Muscle layer of colon (tissue), 2 donors: ENCODE measurements at regions not wholly inside any gene's neighbourhood (a gene's known extent, or its start where the extent isn't known, plus 50 kb on each side); places are given as distances from the start of the nearest gene placed in this dataset.

Experiments
- H3K27ac ChIP-seq: one replicate; pipeline ENCODE4 v1.7.0; 2013; ENCODE audit warnings: low read depth, mild to moderate bottlenecking, low read length, moderate library complexity
- H3K27me3 ChIP-seq, 2 donors: one replicate each; pipeline ENCODE4 v1.7.0; 2013; ENCODE audit warnings: low read length in 2 of 2, mild to moderate bottlenecking in 2 of 2; ENCODE audit not compliant: insufficient read depth in 2 of 2, control insufficient read depth in 1 of 2
- H3K36me3 ChIP-seq: one replicate; pipeline ENCODE4 v1.7.0; 2013; ENCODE audit warnings: mild to moderate bottlenecking, low read length; ENCODE audit not compliant: insufficient read depth
- H3K4me1 ChIP-seq: one replicate; pipeline ENCODE4 v1.7.0; 2013; ENCODE audit warnings: mild to moderate bottlenecking, low read length; ENCODE audit not compliant: insufficient read depth
- H3K4me3 ChIP-seq, 2 donors: one replicate each; pipeline ENCODE4 v1.7.0; 2013; ENCODE audit warnings: low read length in 2 of 2, low read depth in 1 of 2, mild to moderate bottlenecking in 1 of 2, moderate library complexity in 1 of 2
- H3K9ac ChIP-seq: one replicate; pipeline ENCODE4 v1.7.0; 2013; ENCODE audit warnings: low read length
- H3K9me3 ChIP-seq: one replicate; pipeline ENCODE4 v1.7.0; 2013; ENCODE audit warnings: mild to moderate bottlenecking, low read length
- donor health status: abdominal sarcoma.
- donor health status: Adenocarcinoma of cecum.

- no peaks in the 10 kb centered on the region for H3K4me1 ChIP-seq
- H3K9ac ChIP-seq, result no peak overlapping the region
- H3K27me3 ChIP-seq, result no peaks in the 10 kb centered on the region
- no peaks in the 10 kb centered on the region for H3K36me3 ChIP-seq
- no peak overlapping the region for H3K4me3 ChIP-seq
- no peak overlapping the region for H3K27ac ChIP-seq
- H3K9me3 ChIP-seq, result no peaks in the 10 kb centered on the region
These were observed 79.2 kb upstream of the ETS2 start for GRCh38 chr21:38726482-38726881.

GRCh38 chr21:38729291-38729690 is 76.4 kb upstream of the ETS2 start:
- Histone ChIP-seq H3K4me3 (no peak overlapping the region), H3K27me3 (no peaks in the 10 kb centered on the region), H3K27ac (no peak overlapping the region), H3K36me3 (no peaks in the 10 kb centered on the region), H3K9me3 (no peaks in the 10 kb centered on the region), H3K4me1 (no peaks in the 10 kb centered on the region), H3K9ac (no peak overlapping the region)

- Histone ChIP-seq H3K27me3 (no peaks in the 10 kb centered on the region), H3K4me3 (no peak overlapping the region), H3K36me3 (no peaks in the 10 kb centered on the region), H3K27ac (no peak overlapping the region), H3K9ac (no peak overlapping the region), H3K4me1 (no peaks in the 10 kb centered on the region), H3K9me3 (no peaks in the 10 kb centered on the region)
These were observed 75.9 kb upstream of the ETS2 start for GRCh38 chr21:38729754-38730379.

GRCh38 chr21:38733972-38734546 is 71.7 kb upstream of the ETS2 start:
- peak overlapping the region; percentile 29 for H3K27ac ChIP-seq
- no peaks in the 10 kb centered on the region for H3K27me3 ChIP-seq
- no peaks in the 10 kb centered on the region for H3K36me3 ChIP-seq
- H3K4me1 ChIP-seq, result no peaks in the 10 kb centered on the region
- peak overlapping the region in 1 of 2 donors; percentile 36 for H3K4me3 ChIP-seq
- no peak overlapping the region for H3K9ac ChIP-seq
- H3K9me3 ChIP-seq, result no peaks in the 10 kb centered on the region

GRCh38 chr21:38734646-38735365 is 70.9 kb upstream of the ETS2 start:
- Histone ChIP-seq H3K9me3 (no peaks in the 10 kb centered on the region), H3K9ac (no peak overlapping the region), H3K4me1 (no peaks in the 10 kb centered on the region), H3K27me3 (no peaks in the 10 kb centered on the region), H3K27ac (no peak overlapping the region), H3K4me3 (peak overlapping the region in 1 of 2 donors; percentile 36), H3K36me3 (no peaks in the 10 kb centered on the region)

GRCh38 chr21:38735626-38736206 is 70.0 kb upstream of the ETS2 start:
- no peak overlapping the region for H3K27ac ChIP-seq

GRCh38 chr21:38740090-38740489 is 65.6 kb upstream of the ETS2 start:
- H3K9ac ChIP-seq, result no peak overlapping the region
- H3K27me3 ChIP-seq, result no peaks in the 10 kb centered on the region
- H3K4me1 ChIP-seq, result no peaks in the 10 kb centered on the region
- no peak overlapping the region for H3K4me3 ChIP-seq
- no peaks in the 10 kb centered on the region for H3K9me3 ChIP-seq
- no peak overlapping the region for H3K27ac ChIP-seq
- H3K36me3 ChIP-seq, result no peaks in the 10 kb centered on the region

More at GRCh38 chr21:38735626-38736206, 70.0 kb upstream of the ETS2 start:
- Histone ChIP-seq H3K4me1 (no peaks in the 10 kb centered on the region), H3K27me3 (no peaks in the 10 kb centered on the region), H3K4me3 (no peak overlapping the region), H3K9me3 (no peaks in the 10 kb centered on the region), H3K36me3 (no peaks in the 10 kb centered on the region), H3K9ac (no peak overlapping the region)

GRCh38 chr21:38741092-38741949 is 64.4 kb upstream of the ETS2 start:
- H3K27me3 ChIP-seq, result no peaks in the 10 kb centered on the region
- no peak overlapping the region for H3K9ac ChIP-seq
- no peaks in the 10 kb centered on the region for H3K36me3 ChIP-seq
- no peaks in the 10 kb centered on the region for H3K9me3 ChIP-seq
- H3K27ac ChIP-seq, result no peak overlapping the region
- no peaks in the 10 kb centered on the region for H3K4me1 ChIP-seq
- no peak overlapping the region for H3K4me3 ChIP-seq

GRCh38 chr21:38741950-38742256 is 63.8 kb upstream of the ETS2 start:
- no peak overlapping the region for H3K4me3 ChIP-seq
- H3K27me3 ChIP-seq, result no peaks in the 10 kb centered on the region
- H3K36me3 ChIP-seq, result no peaks in the 10 kb centered on the region
- H3K9me3 ChIP-seq, result no peaks in the 10 kb centered on the region
- no peak overlapping the region for H3K9ac ChIP-seq
- no peak overlapping the region for H3K27ac ChIP-seq
- no peaks in the 10 kb centered on the region for H3K4me1 ChIP-seq

GRCh38 chr21:38742580-38743260 is 63.0 kb upstream of the ETS2 start:
- Histone ChIP-seq H3K9me3 (no peaks in the 10 kb centered on the region), H3K36me3 (no peaks in the 10 kb centered on the region), H3K27ac (no peak overlapping the region), H3K4me3 (no peak overlapping the region), H3K9ac (no peak overlapping the region), H3K4me1 (no peaks in the 10 kb centered on the region), H3K27me3 (no peaks in the 10 kb centered on the region)
